Memory B cell (primary cell): ENCODE measurements at regions not wholly inside any gene's neighbourhood (a gene's known extent, or its start where the extent isn't known, plus 50 kb on each side); places are given as distances from the start of the nearest gene placed in this dataset.
"Not testable (repeated sequence)": the region's sequence is repeated elsewhere in the genome, so short reads cannot be mapped to it uniquely, and the experiment has no call there.

Experiments used
- ATAC-seq: fragments of 150-1000 bp; cut with Tn5 transposase; 2 replicates; pipeline ENCODE4 v1.10.0; 2021; ENCODE audit warnings: low read depth, mild to moderate bottlenecking, moderate library complexity
- DNase-seq, 2 donors: peaks; one replicate each; pipeline ENCODE4 v3.0.0; 2022; ENCODE audit warnings: low spot score in 2 of 2
- H3K27ac Mint-ChIP-seq: one replicate; pipeline ENCODE4 v1.8.0; 2022; ENCODE audit warnings: mild to moderate bottlenecking, moderate library complexity, mixed read lengths
- H3K27me3 Mint-ChIP-seq: one replicate; pipeline ENCODE4 v1.8.0; 2022; ENCODE audit warnings: mixed read lengths
- H3K36me3 Mint-ChIP-seq: one replicate; pipeline ENCODE4 v1.8.0; 2022; ENCODE audit warnings: mild to moderate bottlenecking, mixed read lengths
- H3K4me1 Mint-ChIP-seq: one replicate; pipeline ENCODE4 v1.8.0; 2022; ENCODE audit warnings: mixed read lengths
- H3K4me3 Mint-ChIP-seq: one replicate; pipeline ENCODE4 v1.8.0; 2022; ENCODE audit warnings: mild to moderate bottlenecking, moderate library complexity, mixed read lengths
- H3K9me3 Mint-ChIP-seq: one replicate; pipeline ENCODE4 v1.8.0; 2022; ENCODE audit warnings: mixed read lengths

DNA sequence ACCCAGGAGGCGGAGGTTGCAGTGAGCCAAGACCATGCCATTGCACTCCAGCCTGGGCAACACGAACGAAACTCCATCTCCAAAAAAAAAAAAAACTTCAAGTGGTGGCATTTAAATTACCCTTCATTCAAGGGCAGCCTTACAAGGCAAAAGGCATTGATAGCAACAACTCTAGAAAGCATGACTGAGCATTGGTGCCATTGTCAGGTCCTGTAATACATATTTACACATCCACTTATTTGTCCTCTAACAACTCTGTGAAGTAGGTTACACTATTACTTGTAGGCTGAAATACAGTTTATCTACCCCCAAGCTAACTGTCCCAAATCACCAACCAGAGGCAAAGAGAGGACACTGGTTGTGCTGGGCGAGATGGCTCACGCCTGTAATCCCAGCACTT, 52.7 kb upstream of the LARP1 start:
- Mint-ChIP-seq H3K4me1 (no peaks in the 10 kb centered on the region), H3K27ac (no peak overlapping the region), H3K4me3 (no peak overlapping the region), H3K27me3 (no peaks in the 10 kb centered on the region), H3K9me3 (no peaks in the 10 kb centered on the region), H3K36me3 (no peaks in the 10 kb centered on the region)
- no peak for DNase-seq
- ATAC-seq, result no peak

- not testable (repeated sequence) for H3K9me3 Mint-ChIP-seq, H3K4me1 Mint-ChIP-seq, ATAC-seq, H3K4me3 Mint-ChIP-seq, H3K27ac Mint-ChIP-seq, H3K36me3 Mint-ChIP-seq, H3K27me3 Mint-ChIP-seq, DNase-seq
Observed at GRCh38 chr5:154701725-154702124, 53.5 kb upstream of the LARP1 start.

GRCh38 chr5:154701181-154701580, 54.0 kb upstream of the LARP1 start:
- H3K9me3 Mint-ChIP-seq, result no peaks in the 10 kb centered on the region
- no peaks in the 10 kb centered on the region for H3K36me3 Mint-ChIP-seq
- H3K4me1 Mint-ChIP-seq, result no peaks in the 10 kb centered on the region
- no peak overlapping the region for H3K27ac Mint-ChIP-seq
- no peak overlapping the region for H3K4me3 Mint-ChIP-seq
- DNase-seq (no peak), ATAC-seq (no peak)
- H3K27me3 Mint-ChIP-seq, result no peaks in the 10 kb centered on the region

DNA sequence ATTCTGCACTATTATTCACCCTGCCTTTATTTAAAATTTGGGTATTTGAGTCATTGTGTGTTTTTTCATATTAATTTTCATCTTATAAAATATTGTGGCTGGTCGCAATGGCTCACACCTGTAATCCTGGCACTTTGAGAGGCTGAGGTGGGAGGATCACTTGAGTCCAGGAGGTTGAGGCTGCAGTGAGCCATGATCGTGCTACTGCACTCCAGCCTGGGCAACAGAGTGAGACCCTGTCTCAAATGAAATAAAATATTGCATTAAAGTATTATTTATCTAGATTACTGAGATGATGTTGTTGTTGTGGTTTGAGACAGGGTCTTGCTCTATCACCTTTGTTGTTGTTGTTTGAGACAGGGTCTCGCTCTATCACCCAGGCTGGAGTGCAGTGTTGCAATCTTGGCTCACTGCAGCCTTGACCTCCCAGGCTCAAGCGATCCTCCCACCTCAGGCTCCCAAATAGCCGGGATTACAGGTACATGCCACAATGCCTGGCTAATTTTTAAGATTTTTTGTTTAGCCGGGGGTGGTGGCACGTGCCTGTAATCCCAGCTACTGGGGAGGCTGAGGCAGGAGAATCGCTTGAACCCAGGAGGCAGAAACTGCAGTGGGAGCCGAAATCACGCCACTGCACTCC, 54.8 kb upstream of the LARP1 start:
- H3K4me3 Mint-ChIP-seq, ATAC-seq, H3K4me1 Mint-ChIP-seq, H3K9me3 Mint-ChIP-seq, H3K36me3 Mint-ChIP-seq, H3K27ac Mint-ChIP-seq, DNase-seq, H3K27me3 Mint-ChIP-seq: not testable (repeated sequence)

GRCh38 chr5:154698763-154699162, 56.4 kb upstream of the LARP1 start:
- Mint-ChIP-seq H3K36me3 (no peaks in the 10 kb centered on the region), H3K27ac (no peak overlapping the region), H3K9me3 (peaks cover 2% of the 10 kb centered on the region), H3K27me3 (no peaks in the 10 kb centered on the region), H3K4me1 (no peaks in the 10 kb centered on the region), H3K4me3 (no peak overlapping the region)
- ATAC-seq (no peak), DNase-seq (no peak)

DNA sequence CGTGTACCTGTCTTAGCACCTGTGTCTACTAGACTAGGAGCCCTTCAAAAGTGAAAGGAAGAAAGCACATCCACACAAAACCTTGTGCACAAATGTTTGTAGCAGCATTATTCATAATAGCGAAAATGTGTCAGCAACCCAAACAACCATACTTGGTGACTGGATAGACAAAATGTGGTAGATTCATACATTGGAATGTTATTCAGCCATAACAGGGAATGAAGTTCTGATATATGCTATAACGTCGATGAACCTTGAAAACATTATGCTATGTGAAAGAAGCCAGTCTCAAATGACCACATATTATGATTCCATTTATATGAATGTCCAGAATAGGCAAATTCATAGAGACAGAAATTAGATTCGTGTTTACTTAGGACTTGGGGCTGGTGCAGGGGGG, 57.8 kb upstream of the LARP1 start:
- no peaks in the 10 kb centered on the region for H3K27me3 Mint-ChIP-seq
- no peak overlapping the region for H3K27ac Mint-ChIP-seq
- no peak for ATAC-seq
- no peak overlapping the region for H3K4me3 Mint-ChIP-seq
- H3K4me1 Mint-ChIP-seq, result no peaks in the 10 kb centered on the region
- no peaks in the 10 kb centered on the region for H3K36me3 Mint-ChIP-seq
- DNase-seq, result no peak
- peaks cover 2% of the 10 kb centered on the region for H3K9me3 Mint-ChIP-seq

DNA sequence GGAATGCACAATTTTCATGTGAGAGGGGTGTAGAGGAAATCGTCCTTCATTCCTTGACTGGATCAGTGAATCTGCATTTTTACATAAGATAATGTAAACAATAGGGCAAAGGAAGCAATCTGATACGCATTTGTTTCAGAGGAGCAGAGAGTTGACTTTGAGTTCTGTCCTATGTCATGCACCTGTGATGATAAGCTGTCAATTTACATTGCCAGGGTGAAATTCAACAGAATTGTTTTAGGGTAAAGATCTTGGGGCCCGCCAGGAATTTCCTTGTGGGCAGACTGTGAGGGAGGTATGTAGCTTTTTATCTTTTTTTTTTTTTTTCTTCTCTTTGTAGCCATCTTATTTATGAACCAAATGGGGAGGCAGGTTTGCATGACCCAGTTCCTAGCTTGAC, 58.3 kb upstream of the LARP1 start:
- no peak overlapping the region for H3K4me3 Mint-ChIP-seq
- H3K27ac Mint-ChIP-seq, result no peak overlapping the region
- no peaks in the 10 kb centered on the region for H3K27me3 Mint-ChIP-seq
- no peak for DNase-seq
- peaks cover 2% of the 10 kb centered on the region for H3K9me3 Mint-ChIP-seq
- ATAC-seq, result no peak
- H3K36me3 Mint-ChIP-seq, result no peaks in the 10 kb centered on the region
- no peaks in the 10 kb centered on the region for H3K4me1 Mint-ChIP-seq

GRCh38 chr5:154694159-154694558, 61.0 kb upstream of the LARP1 start:
- H3K4me1 Mint-ChIP-seq, result no peaks in the 10 kb centered on the region
- ATAC-seq, result no peak
- no peaks in the 10 kb centered on the region for H3K27me3 Mint-ChIP-seq
- H3K36me3 Mint-ChIP-seq, result no peaks in the 10 kb centered on the region
- H3K27ac Mint-ChIP-seq, result no peak overlapping the region
- H3K4me3 Mint-ChIP-seq, result no peak overlapping the region
- H3K9me3 Mint-ChIP-seq, result peaks cover 2% of the 10 kb centered on the region
- no peak for DNase-seq

GRCh38 chr5:154690488-154690887, 64.7 kb upstream of the LARP1 start:
- no peaks in the 10 kb centered on the region for H3K36me3 Mint-ChIP-seq
- no peaks in the 10 kb centered on the region for H3K4me1 Mint-ChIP-seq
- no peak overlapping the region for H3K27ac Mint-ChIP-seq
- H3K9me3 Mint-ChIP-seq, result peaks cover 2% of the 10 kb centered on the region
- no peak for DNase-seq
- H3K4me3 Mint-ChIP-seq, result no peak overlapping the region
- H3K27me3 Mint-ChIP-seq, result no peaks in the 10 kb centered on the region
- ATAC-seq, result no peak

DNA sequence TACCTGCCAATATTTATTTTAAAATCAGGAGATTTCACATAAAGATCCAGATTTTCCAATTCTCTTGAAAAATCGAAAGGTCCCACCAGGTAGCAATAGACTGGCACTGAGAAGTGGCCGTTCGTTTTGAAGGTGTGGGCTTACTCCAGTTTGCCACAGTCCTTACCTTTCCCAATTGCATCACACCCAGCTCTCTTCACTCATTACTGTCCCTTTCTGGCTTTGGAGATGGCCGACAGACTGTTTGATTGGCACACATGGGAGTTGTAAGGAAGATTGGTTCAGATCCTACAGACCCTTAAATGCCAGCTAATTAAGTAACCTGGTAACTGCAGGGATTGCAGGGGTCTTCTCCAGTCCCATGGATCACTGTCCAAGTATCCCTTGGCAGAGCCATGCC, 68.7 kb upstream of the LARP1 start:
- no peaks in the 10 kb centered on the region for H3K27me3 Mint-ChIP-seq
- DNase-seq, result no peak
- ATAC-seq, result no peak
- H3K27ac Mint-ChIP-seq, result no peak overlapping the region
- H3K4me1 Mint-ChIP-seq, result peaks cover 7% of the 10 kb centered on the region
- no peaks in the 10 kb centered on the region for H3K36me3 Mint-ChIP-seq
- H3K9me3 Mint-ChIP-seq, result no peaks in the 10 kb centered on the region
- no peak overlapping the region for H3K4me3 Mint-ChIP-seq

- DNase-seq (no peak), ATAC-seq (peak; percentile 61)
- Mint-ChIP-seq H3K36me3 (no peaks in the 10 kb centered on the region), H3K4me1 (peaks cover 7% of the 10 kb centered on the region), H3K27ac (peak overlapping the region; percentile 35), H3K9me3 (no peaks in the 10 kb centered on the region), H3K27me3 (no peaks in the 10 kb centered on the region), H3K4me3 (peak overlapping the region; percentile 87)
Observed at GRCh38 chr5:154683101-154683880, 71.9 kb upstream of the LARP1 start.

- DNase-seq (no peak), ATAC-seq (no peak)
- Mint-ChIP-seq H3K4me3 (no peak overlapping the region), H3K4me1 (peaks cover 7% of the 10 kb centered on the region), H3K9me3 (no peaks in the 10 kb centered on the region), H3K36me3 (no peaks in the 10 kb centered on the region), H3K27me3 (no peaks in the 10 kb centered on the region), H3K27ac (no peak overlapping the region)
Observed at GRCh38 chr5:154679501-154679900, 75.7 kb upstream of the LARP1 start.

GRCh38 chr5:154677921-154678320, 77.3 kb upstream of the LARP1 start:
- H3K4me1 Mint-ChIP-seq, result peaks cover 3% of the 10 kb centered on the region
- no peaks in the 10 kb centered on the region for H3K9me3 Mint-ChIP-seq
- no peaks in the 10 kb centered on the region for H3K36me3 Mint-ChIP-seq
- H3K27me3 Mint-ChIP-seq, result no peaks in the 10 kb centered on the region
- H3K27ac Mint-ChIP-seq, result no peak overlapping the region
- H3K4me3 Mint-ChIP-seq, result no peak overlapping the region
- DNase-seq (no peak), ATAC-seq (no peak)

GRCh38 chr5:154676508-154676907, 78.7 kb upstream of the LARP1 start:
- H3K4me3 Mint-ChIP-seq, result no peak overlapping the region
- DNase-seq, result no peak
- no peaks in the 10 kb centered on the region for H3K4me1 Mint-ChIP-seq
- ATAC-seq, result no peak
- no peaks in the 10 kb centered on the region for H3K36me3 Mint-ChIP-seq
- H3K9me3 Mint-ChIP-seq, result no peaks in the 10 kb centered on the region
- H3K27me3 Mint-ChIP-seq, result no peaks in the 10 kb centered on the region
- H3K27ac Mint-ChIP-seq, result no peak overlapping the region

- Mint-ChIP-seq H3K9me3 (no peaks in the 10 kb centered on the region), H3K27ac (no peak overlapping the region), H3K36me3 (no peaks in the 10 kb centered on the region), H3K27me3 (no peaks in the 10 kb centered on the region), H3K4me3 (no peak overlapping the region), H3K4me1 (no peaks in the 10 kb centered on the region)
- ATAC-seq (no peak), DNase-seq (no peak)
Observed at GRCh38 chr5:154674029-154674428, 81.1 kb upstream of the LARP1 start.
